PC-9 (cell line): ENCODE measurements at regions not wholly inside any gene's neighbourhood (a gene's known extent, or its start where the extent isn't known, plus 50 kb on each side); places are given as distances from the start of the nearest gene placed in this dataset.
"Not testable (repeated sequence)": the region's sequence is repeated elsewhere in the genome, so short reads cannot be mapped to it uniquely, and the experiment has no call there.

Experiments
- CTCF ChIP-seq: fragments of 200-600 bp; sonication (generic); conservative IDR thresholded peaks from 2 replicates; pipeline ENCODE4 v1.6.1; 2017; ENCODE audit warnings: mixed run types, antibody characterized with exemption, mild to moderate bottlenecking, moderate library complexity
- EZH2 ChIP-seq: fragments of 200-600 bp; sonication (generic); IDR thresholded peaks from 2 replicates; pipeline ENCODE4 v1.8.0; 2017; ENCODE audit warnings: antibody characterized with exemption, low read depth

GRCh38 chr17:62137013-62137733, 72.1 kb upstream of the MED13 start:
- TF ChIP-seq CTCF, EZH2: not testable (repeated sequence)
